SK-N-SH treated with all-trans-retinoic acid at 6 μM for 48 hours (cell line): ENCODE measurements at regions not wholly inside any gene's neighbourhood (a gene's known extent, or its start where the extent isn't known, plus 50 kb on each side); places are given as distances from the start of the nearest gene placed in this dataset.

Experiments
- ATAC-seq: fragments of 200-7000 bp; cut with Tn5 transposase; 3 replicates; pipeline ENCODE4 v1.9.1; 2020; ENCODE audit warnings: mild to moderate bottlenecking, moderate library complexity
- BACH2 ChIP-seq: fragments of 250-450 bp; sonication (Bioruptor Pico); IDR thresholded peaks from 2 replicates; pipeline ENCODE4 v1.9.0; 2021; ENCODE audit warnings: mild to moderate bottlenecking, borderline replicate concordance
- CSDC2 ChIP-seq: fragments of 250-450 bp; sonication (Bioruptor Pico); IDR thresholded peaks from 2 replicates; pipeline ENCODE4 v1.5.0; 2020; ENCODE audit warnings: mild to moderate bottlenecking, moderate library complexity
- GLIS3 ChIP-seq: fragments of 250-450 bp; sonication (Bioruptor Pico); IDR thresholded peaks from 2 replicates; pipeline ENCODE4 v1.5.0; 2020; ENCODE audit warnings: mild to moderate bottlenecking, moderate library complexity
- OSR1 ChIP-seq: fragments of 250-450 bp; sonication (Bioruptor Pico); IDR thresholded peaks from 2 replicates; pipeline ENCODE4 v1.8.0; 2022; ENCODE audit warnings: moderate library complexity, mild to moderate bottlenecking, inconsistent platforms
- PPARA ChIP-seq: fragments of 250-450 bp; sonication (Bioruptor Pico); IDR thresholded peaks from 2 replicates; pipeline ENCODE4 v1.5.0; 2020; ENCODE audit warnings: mild to moderate bottlenecking, borderline replicate concordance
- TOX ChIP-seq: fragments of 250-450 bp; sonication (Bioruptor Pico); IDR thresholded peaks from 2 replicates; pipeline ENCODE4 v1.8.0; 2021; ENCODE audit warnings: mild to moderate bottlenecking, moderate library complexity, borderline replicate concordance
- ZFP30 ChIP-seq: fragments of 450-650 bp; formaldehyde crosslinking; IDR thresholded peaks from 2 replicates; pipeline ENCODE4 v1.5.0; 2022; ENCODE audit warnings: mild to moderate bottlenecking, moderate library complexity
- ZNF70 ChIP-seq: fragments of 450-650 bp; formaldehyde crosslinking; IDR thresholded peaks from 2 replicates; pipeline ENCODE4 v1.5.0; 2020; ENCODE audit warnings: mild to moderate bottlenecking, moderate library complexity
- TF ChIP-seq, protein P1 (sequence below): fragments of 250-450 bp; sonication (Bioruptor Pico); IDR thresholded peaks from 2 replicates; pipeline ENCODE4 v1.8.0; 2020; ENCODE audit warnings: mild to moderate bottlenecking, moderate library complexity, borderline replicate concordance
- TF ChIP-seq, protein P2 (sequence below): fragments of 250-450 bp; sonication (Bioruptor Pico); IDR thresholded peaks from 2 replicates; pipeline ENCODE4 v1.8.0; 2021; ENCODE audit warnings: low read depth, mild to moderate bottlenecking, moderate library complexity, borderline replicate concordance
- TF ChIP-seq, protein P3 (sequence below): fragments of 250-450 bp; sonication (Bioruptor Pico); IDR thresholded peaks from 2 replicates; pipeline ENCODE4 v1.5.0; 2020; ENCODE audit warnings: mild to moderate bottlenecking, moderate library complexity
- TF ChIP-seq, protein P4 (sequence below): fragments of 250-450 bp; sonication (Bioruptor Pico); IDR thresholded peaks from 2 replicates; pipeline ENCODE4 v1.5.1; 2021; ENCODE audit warnings: mild to moderate bottlenecking, moderate library complexity
- TF ChIP-seq, protein P5 (sequence below): fragments of 250-450 bp; sonication (Bioruptor Pico); IDR thresholded peaks from 2 replicates; pipeline ENCODE4 v1.5.1; 2020; ENCODE audit warnings: low read depth, mild to moderate bottlenecking, moderate library complexity

DNA sequence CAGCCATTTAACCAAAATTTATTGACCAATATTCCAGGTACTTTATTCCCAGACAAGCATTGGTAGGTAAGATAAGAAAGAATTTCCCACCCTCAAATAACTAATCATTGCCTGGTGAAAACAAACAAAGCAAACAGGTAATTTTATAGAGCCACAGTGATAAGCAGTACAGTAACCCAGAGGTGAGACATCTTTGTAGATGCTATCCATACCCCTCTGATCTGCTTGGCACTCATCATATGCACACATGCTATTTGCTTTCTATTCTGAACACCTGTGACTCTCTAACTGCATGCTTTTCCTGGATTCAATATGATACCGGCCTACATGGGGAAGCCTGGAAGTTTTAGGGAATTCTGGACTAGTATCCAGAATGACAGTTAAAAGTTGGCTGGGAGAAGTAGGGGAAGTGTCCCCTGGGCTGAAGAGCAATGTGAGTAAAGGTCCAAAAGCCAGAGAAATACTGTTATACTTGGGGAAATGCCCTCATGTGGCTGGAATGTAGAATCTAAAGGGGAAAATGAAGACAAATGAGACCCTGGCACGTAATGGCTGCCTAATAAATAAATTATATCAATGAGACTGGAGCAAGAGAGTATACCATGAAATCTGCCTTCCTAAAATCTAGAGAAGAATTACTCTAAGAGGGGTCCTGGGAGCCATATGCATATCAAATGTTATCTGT, 243.8 kb upstream of the ADAMTSL1 start:
- no peak for ATAC-seq
- TF ChIP-seq ZNF70 (CRISPR knock-in tag) (no peak), ZFP30 (no peak), TOX (CRISPR knock-in tag) (no peak), OSR1 (CRISPR knock-in tag) (no peak), CSDC2 (no peak), GLIS3 (no peak)
- TF ChIP-seq, protein P1, sequence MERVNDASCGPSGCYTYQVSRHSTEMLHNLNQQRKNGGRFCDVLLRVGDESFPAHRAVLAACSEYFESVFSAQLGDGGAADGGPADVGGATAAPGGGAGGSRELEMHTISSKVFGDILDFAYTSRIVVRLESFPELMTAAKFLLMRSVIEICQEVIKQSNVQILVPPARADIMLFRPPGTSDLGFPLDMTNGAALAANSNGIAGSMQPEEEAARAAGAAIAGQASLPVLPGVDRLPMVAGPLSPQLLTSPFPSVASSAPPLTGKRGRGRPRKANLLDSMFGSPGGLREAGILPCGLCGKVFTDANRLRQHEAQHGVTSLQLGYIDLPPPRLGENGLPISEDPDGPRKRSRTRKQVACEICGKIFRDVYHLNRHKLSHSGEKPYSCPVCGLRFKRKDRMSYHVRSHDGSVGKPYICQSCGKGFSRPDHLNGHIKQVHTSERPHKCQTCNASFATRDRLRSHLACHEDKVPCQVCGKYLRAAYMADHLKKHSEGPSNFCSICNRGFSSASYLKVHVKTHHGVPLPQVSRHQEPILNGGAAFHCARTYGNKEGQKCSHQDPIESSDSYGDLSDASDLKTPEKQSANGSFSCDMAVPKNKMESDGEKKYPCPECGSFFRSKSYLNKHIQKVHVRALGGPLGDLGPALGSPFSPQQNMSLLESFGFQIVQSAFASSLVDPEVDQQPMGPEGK (CRISPR knock-in tag): no peak
- TF ChIP-seq, protein P2, sequence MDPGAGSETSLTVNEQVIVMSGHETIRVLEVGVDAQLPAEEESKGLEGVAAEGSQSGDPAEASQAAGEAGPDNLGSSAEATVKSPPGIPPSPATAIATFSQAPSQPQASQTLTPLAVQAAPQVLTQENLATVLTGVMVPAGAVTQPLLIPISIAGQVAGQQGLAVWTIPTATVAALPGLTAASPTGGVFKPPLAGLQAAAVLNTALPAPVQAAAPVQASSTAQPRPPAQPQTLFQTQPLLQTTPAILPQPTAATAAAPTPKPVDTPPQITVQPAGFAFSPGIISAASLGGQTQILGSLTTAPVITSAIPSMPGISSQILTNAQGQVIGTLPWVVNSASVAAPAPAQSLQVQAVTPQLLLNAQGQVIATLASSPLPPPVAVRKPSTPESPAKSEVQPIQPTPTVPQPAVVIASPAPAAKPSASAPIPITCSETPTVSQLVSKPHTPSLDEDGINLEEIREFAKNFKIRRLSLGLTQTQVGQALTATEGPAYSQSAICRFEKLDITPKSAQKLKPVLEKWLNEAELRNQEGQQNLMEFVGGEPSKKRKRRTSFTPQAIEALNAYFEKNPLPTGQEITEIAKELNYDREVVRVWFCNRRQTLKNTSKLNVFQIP (CRISPR knock-in tag): no peak
- TF ChIP-seq, protein P3, sequence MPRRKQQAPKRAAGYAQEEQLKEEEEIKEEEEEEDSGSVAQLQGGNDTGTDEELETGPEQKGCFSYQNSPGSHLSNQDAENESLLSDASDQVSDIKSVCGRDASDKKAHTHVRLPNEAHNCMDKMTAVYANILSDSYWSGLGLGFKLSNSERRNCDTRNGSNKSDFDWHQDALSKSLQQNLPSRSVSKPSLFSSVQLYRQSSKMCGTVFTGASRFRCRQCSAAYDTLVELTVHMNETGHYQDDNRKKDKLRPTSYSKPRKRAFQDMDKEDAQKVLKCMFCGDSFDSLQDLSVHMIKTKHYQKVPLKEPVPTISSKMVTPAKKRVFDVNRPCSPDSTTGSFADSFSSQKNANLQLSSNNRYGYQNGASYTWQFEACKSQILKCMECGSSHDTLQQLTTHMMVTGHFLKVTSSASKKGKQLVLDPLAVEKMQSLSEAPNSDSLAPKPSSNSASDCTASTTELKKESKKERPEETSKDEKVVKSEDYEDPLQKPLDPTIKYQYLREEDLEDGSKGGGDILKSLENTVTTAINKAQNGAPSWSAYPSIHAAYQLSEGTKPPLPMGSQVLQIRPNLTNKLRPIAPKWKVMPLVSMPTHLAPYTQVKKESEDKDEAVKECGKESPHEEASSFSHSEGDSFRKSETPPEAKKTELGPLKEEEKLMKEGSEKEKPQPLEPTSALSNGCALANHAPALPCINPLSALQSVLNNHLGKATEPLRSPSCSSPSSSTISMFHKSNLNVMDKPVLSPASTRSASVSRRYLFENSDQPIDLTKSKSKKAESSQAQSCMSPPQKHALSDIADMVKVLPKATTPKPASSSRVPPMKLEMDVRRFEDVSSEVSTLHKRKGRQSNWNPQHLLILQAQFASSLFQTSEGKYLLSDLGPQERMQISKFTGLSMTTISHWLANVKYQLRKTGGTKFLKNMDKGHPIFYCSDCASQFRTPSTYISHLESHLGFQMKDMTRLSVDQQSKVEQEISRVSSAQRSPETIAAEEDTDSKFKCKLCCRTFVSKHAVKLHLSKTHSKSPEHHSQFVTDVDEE (CRISPR knock-in tag): no peak
- TF ChIP-seq, protein P4, sequence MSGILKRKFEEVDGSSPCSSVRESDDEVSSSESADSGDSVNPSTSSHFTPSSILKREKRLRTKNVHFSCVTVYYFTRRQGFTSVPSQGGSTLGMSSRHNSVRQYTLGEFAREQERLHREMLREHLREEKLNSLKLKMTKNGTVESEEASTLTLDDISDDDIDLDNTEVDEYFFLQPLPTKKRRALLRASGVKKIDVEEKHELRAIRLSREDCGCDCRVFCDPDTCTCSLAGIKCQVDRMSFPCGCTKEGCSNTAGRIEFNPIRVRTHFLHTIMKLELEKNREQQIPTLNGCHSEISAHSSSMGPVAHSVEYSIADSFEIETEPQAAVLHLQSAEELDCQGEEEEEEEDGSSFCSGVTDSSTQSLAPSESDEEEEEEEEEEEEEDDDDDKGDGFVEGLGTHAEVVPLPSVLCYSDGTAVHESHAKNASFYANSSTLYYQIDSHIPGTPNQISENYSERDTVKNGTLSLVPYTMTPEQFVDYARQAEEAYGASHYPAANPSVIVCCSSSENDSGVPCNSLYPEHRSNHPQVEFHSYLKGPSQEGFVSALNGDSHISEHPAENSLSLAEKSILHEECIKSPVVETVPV (CRISPR knock-in tag): no peak
- TF ChIP-seq, protein P5, sequence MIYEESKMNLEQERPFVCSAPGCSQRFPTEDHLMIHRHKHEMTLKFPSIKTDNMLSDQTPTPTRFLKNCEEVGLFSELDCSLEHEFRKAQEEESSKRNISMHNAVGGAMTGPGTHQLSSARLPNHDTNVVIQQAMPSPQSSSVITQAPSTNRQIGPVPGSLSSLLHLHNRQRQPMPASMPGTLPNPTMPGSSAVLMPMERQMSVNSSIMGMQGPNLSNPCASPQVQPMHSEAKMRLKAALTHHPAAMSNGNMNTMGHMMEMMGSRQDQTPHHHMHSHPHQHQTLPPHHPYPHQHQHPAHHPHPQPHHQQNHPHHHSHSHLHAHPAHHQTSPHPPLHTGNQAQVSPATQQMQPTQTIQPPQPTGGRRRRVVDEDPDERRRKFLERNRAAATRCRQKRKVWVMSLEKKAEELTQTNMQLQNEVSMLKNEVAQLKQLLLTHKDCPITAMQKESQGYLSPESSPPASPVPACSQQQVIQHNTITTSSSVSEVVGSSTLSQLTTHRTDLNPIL (CRISPR knock-in tag): no peak

DNA sequence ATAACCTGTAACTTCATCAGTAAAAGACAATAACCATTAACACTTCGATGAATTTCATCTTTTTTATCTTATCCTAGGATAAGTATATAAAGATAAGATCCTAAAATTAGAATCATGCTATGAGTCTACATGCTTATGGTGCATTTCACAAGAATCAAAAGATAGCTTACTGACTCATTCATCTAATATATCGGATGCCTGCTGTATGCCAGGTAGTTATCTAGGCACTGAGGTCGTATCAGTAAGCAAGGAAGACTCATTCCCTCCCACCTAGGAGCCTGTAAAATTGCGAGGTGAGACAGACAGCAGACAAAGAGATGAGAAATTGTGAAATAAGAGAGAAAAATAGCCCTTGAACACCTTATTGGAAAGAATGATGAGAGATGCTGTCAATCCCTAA, 240.6 kb upstream of the ADAMTSL1 start:
- ATAC-seq: no peak
- TF ChIP-seq ZNF70 (CRISPR knock-in tag) (no peak), ZFP30 (no peak), PPARA (CRISPR knock-in tag) (no peak), BACH2 (no peak)
- TF ChIP-seq, protein P5 (CRISPR knock-in tag): no peak
- TF ChIP-seq, protein P3 (CRISPR knock-in tag): no peak
